GM13977 (cell line): ENCODE measurements at regions not wholly inside any gene's neighbourhood (a gene's known extent, or its start where the extent isn't known, plus 50 kb on each side); places are given as distances from the start of the nearest gene placed in this dataset.

Source experiments
- DNase-seq: peaks from one replicate; pipeline ENCODE4 v3.0.0; 2012; ENCODE audit warnings: low spot score
- in situ Hi-C: fragments of 300-500 bp; cut with MboI; formaldehyde crosslinking; loops from one replicate; pipeline ENCODE4 v1.12.0; 2022; ENCODE audit warnings: low sequenced_read_pairs, low pct_unique_long_range_greater_than_20kb, mixed read lengths, inconsistent platforms; ENCODE audit not compliant: unreplicated experiment
- TF ChIP-seq, protein P1 (sequence below): IDR thresholded peaks from 2 replicates; pipeline ENCODE4 v1.5.1; 2012; ENCODE audit warnings: mild to moderate bottlenecking, control low read depth; ENCODE audit not compliant: insufficient read depth; ENCODE audit errors: extremely low read depth, missing control alignments

DNA sequence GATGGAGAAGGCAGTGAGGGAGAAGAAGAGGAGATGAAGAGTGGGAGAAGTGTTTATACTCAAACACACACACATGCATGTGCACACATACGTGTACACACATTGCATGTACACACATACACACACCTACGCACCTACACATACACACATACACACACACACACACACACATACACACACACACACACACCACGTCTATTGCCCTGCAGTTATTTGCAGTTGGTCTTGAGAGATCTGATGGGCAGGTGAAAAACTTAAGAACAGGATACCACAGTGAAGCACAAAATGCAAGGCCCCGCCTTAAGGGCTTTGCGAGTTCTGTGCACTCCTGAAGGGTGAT lies 190.2 kb downstream of the MYCN start:
- TF ChIP-seq, protein P1, sequence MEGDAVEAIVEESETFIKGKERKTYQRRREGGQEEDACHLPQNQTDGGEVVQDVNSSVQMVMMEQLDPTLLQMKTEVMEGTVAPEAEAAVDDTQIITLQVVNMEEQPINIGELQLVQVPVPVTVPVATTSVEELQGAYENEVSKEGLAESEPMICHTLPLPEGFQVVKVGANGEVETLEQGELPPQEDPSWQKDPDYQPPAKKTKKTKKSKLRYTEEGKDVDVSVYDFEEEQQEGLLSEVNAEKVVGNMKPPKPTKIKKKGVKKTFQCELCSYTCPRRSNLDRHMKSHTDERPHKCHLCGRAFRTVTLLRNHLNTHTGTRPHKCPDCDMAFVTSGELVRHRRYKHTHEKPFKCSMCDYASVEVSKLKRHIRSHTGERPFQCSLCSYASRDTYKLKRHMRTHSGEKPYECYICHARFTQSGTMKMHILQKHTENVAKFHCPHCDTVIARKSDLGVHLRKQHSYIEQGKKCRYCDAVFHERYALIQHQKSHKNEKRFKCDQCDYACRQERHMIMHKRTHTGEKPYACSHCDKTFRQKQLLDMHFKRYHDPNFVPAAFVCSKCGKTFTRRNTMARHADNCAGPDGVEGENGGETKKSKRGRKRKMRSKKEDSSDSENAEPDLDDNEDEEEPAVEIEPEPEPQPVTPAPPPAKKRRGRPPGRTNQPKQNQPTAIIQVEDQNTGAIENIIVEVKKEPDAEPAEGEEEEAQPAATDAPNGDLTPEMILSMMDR: no peak
- in situ Hi-C loops: no loop called here
- no peak for DNase-seq

- in situ Hi-C loops: no loop called here
- DNase-seq: no peak
- TF ChIP-seq, protein P1: no peak
Measured at GRCh38 chr2:16129716-16130540, 189.6 kb downstream of the MYCN start.

DNA sequence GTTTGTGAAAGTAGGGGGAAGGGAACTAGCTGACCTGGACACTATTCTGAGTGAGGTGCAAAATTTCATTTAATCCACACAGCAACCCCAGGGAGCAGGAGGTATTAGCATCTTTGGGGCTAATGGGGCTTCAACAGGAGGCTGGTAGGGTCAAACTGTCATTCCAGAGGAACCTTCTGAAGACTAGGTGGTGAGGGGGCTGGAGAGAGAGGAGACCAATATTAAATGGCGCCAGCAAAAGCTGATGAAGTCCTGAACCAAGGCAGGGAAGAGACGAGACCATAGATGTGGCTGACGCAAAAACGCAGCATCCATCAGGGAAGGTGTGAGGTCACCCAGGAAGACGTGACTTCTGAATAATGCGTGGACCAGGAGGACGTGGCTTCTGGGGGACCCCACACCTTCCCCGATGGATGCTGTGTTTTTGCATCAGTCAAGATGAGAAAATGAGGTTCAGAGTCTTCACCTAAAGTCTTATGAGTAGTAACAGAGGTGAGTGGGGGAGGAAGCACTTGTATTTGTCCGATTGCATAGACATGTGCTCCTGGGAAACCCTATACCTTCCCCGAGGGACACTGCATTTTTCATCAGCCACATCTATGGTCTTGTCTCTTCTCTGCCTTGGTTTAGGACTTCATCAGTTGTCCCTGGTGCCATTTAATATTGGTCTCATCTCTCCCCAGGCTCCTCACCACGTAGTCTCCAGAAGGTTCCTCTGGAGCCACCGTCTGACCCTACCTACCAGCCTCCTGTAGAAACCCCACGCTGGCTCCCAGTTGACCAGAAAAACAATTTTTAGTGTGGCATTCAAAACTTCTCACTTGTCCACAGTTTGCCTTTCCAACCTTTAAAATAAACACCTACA lies 188.6 kb downstream of the MYCN start:
- TF ChIP-seq, protein P1: no peak
- DNase-seq: no peak
- in situ Hi-C loops: no loop called here

- TF ChIP-seq, protein P1: no peak
- no peak for DNase-seq
- in situ Hi-C loops: no loop called here
Measured at GRCh38 chr2:16127958-16128357, 187.6 kb downstream of the MYCN start.

- TF ChIP-seq, protein P1: no peak
- in situ Hi-C loops: no loop called here
- no peak for DNase-seq
Measured at GRCh38 chr2:16127276-16127940, 187.1 kb downstream of the MYCN start.

- DNase-seq: no peak
- in situ Hi-C loops: no loop called here
Measured at GRCh38 chr2:16126517-16127275, 186.3 kb downstream of the MYCN start.

More at GRCh38 chr2:16126517-16127275, 186.3 kb downstream of the MYCN start:
- TF ChIP-seq, protein P1: no peak
